CD14-positive monocyte (primary cell): ENCODE measurements at regions not wholly inside any gene's neighbourhood (a gene's known extent, or its start where the extent isn't known, plus 50 kb on each side); places are given as distances from the start of the nearest gene placed in this dataset.
A peak's percentile ranks its signal among the peaks of the same experiment; 100 is the strongest.

Experiments
- DNase-seq, 3 donors: peaks; one replicate each; pipeline ENCODE4 v3.0.0-alpha.2; 2011 to 2022
- H2AFZ ChIP-seq: 2 replicates; pipeline ENCODE4 v1.6.0; 2012; ENCODE audit warnings: mild to moderate bottlenecking, low read depth, low read length, inconsistent platforms; ENCODE audit not compliant: insufficient read depth, poor library complexity, severe bottlenecking
- H3K27ac ChIP-seq, 2 donors: 1 replicate in 1 of 2; 2 replicates in 1 of 2; pipeline ENCODE4 v1.5.1; 2012 to 2013; ENCODE audit warnings: low read length in 2 of 2, control low read depth in 1 of 2, inconsistent platforms in 1 of 2, low read depth in 1 of 2, mild to moderate bottlenecking in 1 of 2
- H3K27me3 ChIP-seq, 2 donors: one replicate each; pipeline versions ENCODE4 v1.6.0 to v1.6.1; 2011 to 2013; ENCODE audit warnings: low read length in 2 of 2; ENCODE audit not compliant: control insufficient read depth in 2 of 2, insufficient read depth in 2 of 2
- H3K36me3 ChIP-seq, 2 donors: replicated peaks in 1 of 2; 1 replicate in 1 of 2; 2 replicates in 1 of 2; pipeline versions ENCODE4 v1.5.1 to v1.6.1; 2012 to 2013; ENCODE audit warnings: low read length in 2 of 2, control low read depth in 1 of 2, inconsistent platforms in 1 of 2, mild to moderate bottlenecking in 1 of 2; ENCODE audit not compliant: insufficient read depth in 2 of 2, control insufficient read depth in 1 of 2
- H3K4me1 ChIP-seq, 2 donors: 1 replicate in 1 of 2; 2 replicates in 1 of 2; pipeline versions ENCODE4 v1.5.1 to v1.6.1; 2012 to 2013; ENCODE audit warnings: low read length in 2 of 2, control low read depth in 1 of 2, inconsistent platforms in 1 of 2, mild to moderate bottlenecking in 1 of 2, moderate library complexity in 1 of 2; ENCODE audit not compliant: insufficient read depth in 2 of 2, control insufficient read depth in 1 of 2
- H3K4me2 ChIP-seq: replicated peaks from 2 replicates; pipeline ENCODE3; 2012; ENCODE audit warnings: low read length, moderate library complexity, mild to moderate bottlenecking; ENCODE audit not compliant: poor library complexity, severe bottlenecking; ENCODE audit errors: extremely low read depth
- H3K4me3 ChIP-seq, 3 experiments: fragments of 200-600 bp in 1 of 3; sonication (generic) in 1 of 3; replicated peaks in 1 of 3; 1 replicate in 2 of 3; 2 replicates in 1 of 3; pipeline ENCODE4 v1.5.1; 2011 to 2013; ENCODE audit warnings: low read length in 3 of 3, mild to moderate bottlenecking in 3 of 3, control low read depth in 2 of 3, low read depth in 2 of 3, inconsistent platforms in 1 of 3, moderate library complexity in 1 of 3
- H3K79me2 ChIP-seq: 2 replicates; pipeline ENCODE4 v1.6.0; 2012; ENCODE audit warnings: mild to moderate bottlenecking, control low read depth, inconsistent platforms, low read length, moderate library complexity; ENCODE audit not compliant: insufficient read depth
- H3K9ac ChIP-seq: 2 replicates; pipeline ENCODE4 v1.6.0; 2017; ENCODE audit warnings: low read length, mild to moderate bottlenecking; ENCODE audit not compliant: insufficient read depth, poor library complexity, severe bottlenecking
- H3K9me3 ChIP-seq, 2 donors: replicated peaks in 1 of 2; 1 replicate in 1 of 2; 2 replicates in 1 of 2; pipeline versions ENCODE4 v1.5.1 to v1.6.1; 2012 to 2013; ENCODE audit warnings: low read length in 2 of 2, control low read depth in 1 of 2; ENCODE audit not compliant: control insufficient read depth in 1 of 2, insufficient read depth in 1 of 2
- H4K20me1 ChIP-seq: 2 replicates; pipeline ENCODE4 v1.6.0; 2012; ENCODE audit warnings: mild to moderate bottlenecking, low read length, control low read depth, moderate library complexity; ENCODE audit not compliant: insufficient read depth
- H3K27ac Mint-ChIP-seq, 7 donors: one replicate each; pipeline ENCODE4 v1.8.0; 2020; ENCODE audit warnings: mild to moderate bottlenecking in 7 of 7, mixed read lengths in 7 of 7, moderate library complexity in 6 of 7, inconsistent platforms in 2 of 7
- H3K27me3 Mint-ChIP-seq, 3 donors: one replicate each; pipeline ENCODE4 v1.8.0; 2021 to 2022; ENCODE audit warnings: low read depth in 3 of 3, mild to moderate bottlenecking in 3 of 3, mixed read lengths in 3 of 3, moderate library complexity in 3 of 3, inconsistent platforms in 1 of 3
- H3K36me3 Mint-ChIP-seq, 2 donors: one replicate each; pipeline ENCODE4 v1.8.0; 2020; ENCODE audit warnings: mixed read lengths in 2 of 2, inconsistent platforms in 1 of 2, mild to moderate bottlenecking in 1 of 2
- H3K4me1 Mint-ChIP-seq: one replicate; pipeline ENCODE4 v1.8.0; 2020; ENCODE audit warnings: mild to moderate bottlenecking, mixed read lengths
- H3K4me3 Mint-ChIP-seq, 2 donors: one replicate each; pipeline ENCODE4 v1.8.0; 2020; ENCODE audit warnings: mild to moderate bottlenecking in 2 of 2, mixed read lengths in 2 of 2, moderate library complexity in 1 of 2
- H3K9me3 Mint-ChIP-seq, 7 donors: one replicate each; pipeline ENCODE4 v1.8.0; 2020 to 2022; ENCODE audit warnings: mixed read lengths in 7 of 7, mild to moderate bottlenecking in 6 of 7, moderate library complexity in 6 of 7, inconsistent platforms in 2 of 7
- CTCF ChIP-seq: fragments of 200-600 bp; IDR thresholded peaks from one replicate; pipeline ENCODE4 v1.8.0; 2022; ENCODE audit warnings: antibody characterized with exemption, mild to moderate bottlenecking
- WGBS: methylation state at CpG from one replicate; pipeline ENCODE4 v1.1.5; 2013; ENCODE audit warnings: missing lambda C conversion rate; ENCODE audit not compliant: insufficient coverage; 5-methylcytosine and 5-hydroxymethylcytosine counted together
- intact Hi-C, 2 donors: fragments of 100-400 bp; cut with micrococcal nuclease; formaldehyde crosslinking; loops; one replicate each; pipeline versions ENCODE4 v1.15.0 to v1.15.1; 2023

DNA sequence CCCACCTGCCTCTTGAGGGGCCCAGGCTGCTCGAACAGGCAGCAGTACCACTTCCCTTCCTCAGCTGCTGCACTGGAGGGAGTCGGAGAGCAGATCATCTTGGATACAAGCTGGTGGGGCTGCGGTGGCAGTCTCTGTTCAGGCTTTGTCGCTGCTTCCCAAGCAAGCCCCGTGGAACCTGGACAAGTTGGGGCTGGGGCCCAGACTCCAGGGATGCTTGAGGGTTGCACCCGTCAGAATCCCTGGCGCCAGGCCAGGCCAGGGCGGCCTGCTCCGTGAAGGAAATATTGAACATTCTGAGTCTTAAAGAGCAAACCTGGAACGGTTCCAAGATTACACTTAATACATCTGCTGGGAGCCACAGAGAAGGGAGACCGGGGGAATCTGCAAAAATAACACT lies 310.1 kb upstream of the SORL1-AS1 start:
- no peaks in the 10 kb centered on the region for H3K36me3 ChIP-seq
- H3K79me2 ChIP-seq, result no peaks in the 10 kb centered on the region
- Mint-ChIP-seq H3K4me1 (peaks cover 32% of the 10 kb centered on the region), H3K27ac (peak overlapping the region in 1 of 7 donors; percentile 4), H3K27me3 (peaks cover 0 to 3% (median 1%) of the 10 kb centered on the region in 3 donors), H3K9me3 (peaks cover 0 to under 1% (median 0%) of the 10 kb centered on the region in 7 donors), H3K4me3 (peak overlapping the region in 1 of 2 donors; percentile 21), H3K36me3 (no peaks in the 10 kb centered on the region)
- peak overlapping the region; percentile 44 for H2AFZ ChIP-seq
- H3K4me3 ChIP-seq, result no peak overlapping the region
- peaks cover 30 to 36% of the 10 kb centered on the region in 2 donors for H3K4me1 ChIP-seq
- peak overlapping the region; percentile 0 for H3K9ac ChIP-seq
- no peak for DNase-seq
- no peak overlapping the region for H3K4me2 ChIP-seq
- H3K27me3 ChIP-seq, result no peaks in the 10 kb centered on the region
- no peak for TF ChIP-seq CTCF
- no peak overlapping the region for H3K27ac ChIP-seq
- no peaks in the 10 kb centered on the region for H3K9me3 ChIP-seq
- intact Hi-C loops, result no loop called here
- H4K20me1 ChIP-seq, result no peaks in the 10 kb centered on the region
- WGBS, result 24% methylated on average over 6 of the region's 11 CpGs

DNA sequence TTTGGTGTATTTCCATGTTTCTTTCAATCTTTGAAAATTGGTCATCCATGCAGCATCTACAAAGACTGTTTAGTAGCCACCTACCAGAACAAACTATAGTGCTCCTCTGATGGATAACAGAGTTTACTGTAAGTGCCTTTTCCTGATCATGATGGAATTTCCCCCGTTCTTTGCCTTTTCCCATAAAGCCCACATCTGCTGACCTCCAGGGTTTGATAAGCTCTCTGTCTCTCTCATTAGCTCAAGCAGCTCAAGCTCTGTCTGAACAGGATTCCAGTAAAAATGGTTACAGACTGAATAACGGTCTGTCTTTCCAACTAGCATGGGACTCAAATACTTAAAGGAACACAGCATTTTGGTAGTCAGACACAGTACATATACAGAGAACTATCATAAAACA lies 308.4 kb upstream of the SORL1-AS1 start:
- H3K36me3 ChIP-seq, result no peaks in the 10 kb centered on the region
- H3K4me3 Mint-ChIP-seq, result no peak overlapping the region
- H3K79me2 ChIP-seq, result no peaks in the 10 kb centered on the region
- intact Hi-C loops, result no loop called here
- no peaks in the 10 kb centered on the region for H3K36me3 Mint-ChIP-seq
- peaks cover 0 to 1% (median 0%) of the 10 kb centered on the region in 3 donors for H3K27me3 Mint-ChIP-seq
- H4K20me1 ChIP-seq, result no peaks in the 10 kb centered on the region
- 92% methylated on average over 2 of the region's 2 CpGs for WGBS
- no peaks in the 10 kb centered on the region for H3K27me3 ChIP-seq
- no peak overlapping the region for H3K27ac ChIP-seq
- H3K9ac ChIP-seq, result no peak overlapping the region
- no peak overlapping the region for H2AFZ ChIP-seq
- no peaks in the 10 kb centered on the region for H3K9me3 ChIP-seq
- no peak for DNase-seq
- TF ChIP-seq CTCF, result no peak
- no peak overlapping the region for H3K4me3 ChIP-seq
- no peak overlapping the region for H3K27ac Mint-ChIP-seq
- H3K9me3 Mint-ChIP-seq, result no peaks in the 10 kb centered on the region
- no peak overlapping the region for H3K4me2 ChIP-seq
- peaks cover 19% of the 10 kb centered on the region for H3K4me1 Mint-ChIP-seq
- H3K4me1 ChIP-seq, result peaks cover 17 to 19% of the 10 kb centered on the region in 2 donors
